Gastroesophageal sphincter (tissue), 4 donors: ENCODE measurements at regions not wholly inside any gene's neighbourhood (a gene's known extent, or its start where the extent isn't known, plus 50 kb on each side); places are given as distances from the start of the nearest gene placed in this dataset.

ENCODE experiments used
- ATAC-seq: fragments of 150-250 bp; one replicate; pipeline ENCODE4 v1.9.1; 2016; ENCODE audit warnings: mild to moderate bottlenecking, moderate library complexity
- H3K27ac ChIP-seq, 4 donors: fragments of 200-600 bp; sonication (generic) in 3 of 4; 1 replicate in 3 of 4; 2 replicates in 1 of 4; pipeline ENCODE4 v1.5.1; 2016 to 2019
- H3K27me3 ChIP-seq: fragments of 200-600 bp; sonication (generic); one replicate; pipeline ENCODE4 v1.5.1; 2019
- H3K36me3 ChIP-seq, 2 donors: fragments of 200-600 bp; sonication (generic); one replicate each; pipeline ENCODE4 v1.5.1; 2019; ENCODE audit warnings: control low read depth in 1 of 2
- H3K4me1 ChIP-seq, 3 donors: fragments of 200-600 bp; sonication (generic); 1 replicate in 2 of 3; 2 replicates in 1 of 3; pipeline ENCODE4 v1.5.1; 2016 to 2019; ENCODE audit warnings: control low read depth in 2 of 3
- H3K4me3 ChIP-seq, 2 donors: fragments of 200-600 bp; sonication (generic); one replicate each; pipeline ENCODE4 v1.5.1; 2019; ENCODE audit warnings: mild to moderate bottlenecking in 1 of 2, moderate library complexity in 1 of 2
- H3K9me3 ChIP-seq, 3 donors: fragments of 200-600 bp; sonication (generic); one replicate each; pipeline ENCODE4 v1.5.1; 2017 to 2019; ENCODE audit warnings: control low read depth in 2 of 3
- EP300 ChIP-seq: sonication (generic); formaldehyde crosslinking; IDR thresholded peaks from one replicate; pipeline ENCODE4 v1.6.1; 2017; ENCODE audit warnings: antibody characterized with exemption, mild to moderate bottlenecking
- POLR2A ChIP-seq, 2 donors: fragments of 450-650 bp; IDR thresholded peaks; one replicate each; pipeline ENCODE4 v1.6.1; 2017; ENCODE audit warnings: antibody characterized with exemption in 2 of 2, mild to moderate bottlenecking in 2 of 2, moderate library complexity in 1 of 2
- POLR2AphosphoS5 ChIP-seq: sonication (generic); formaldehyde crosslinking; IDR thresholded peaks from one replicate; pipeline ENCODE4 v1.6.1; 2017; ENCODE audit warnings: antibody characterized with exemption
- WGBS, 2 donors: methylation state at CpG; one replicate each; pipeline ENCODE4 v1.1.5; 2018; ENCODE audit warnings: low coverage in 1 of 2; 5-methylcytosine and 5-hydroxymethylcytosine counted together
- TF ChIP-seq, protein P1 (sequence below), 4 experiments: fragments of 200-600 bp in 2 of 4; fragments of 450-650 bp in 2 of 4; sonication (generic) in 1 of 4; IDR thresholded peaks; one replicate each; pipeline ENCODE4 v1.5.1; 2017 to 2019; ENCODE audit warnings: antibody characterized with exemption in 4 of 4, mild to moderate bottlenecking in 2 of 4, moderate library complexity in 2 of 4

DNA sequence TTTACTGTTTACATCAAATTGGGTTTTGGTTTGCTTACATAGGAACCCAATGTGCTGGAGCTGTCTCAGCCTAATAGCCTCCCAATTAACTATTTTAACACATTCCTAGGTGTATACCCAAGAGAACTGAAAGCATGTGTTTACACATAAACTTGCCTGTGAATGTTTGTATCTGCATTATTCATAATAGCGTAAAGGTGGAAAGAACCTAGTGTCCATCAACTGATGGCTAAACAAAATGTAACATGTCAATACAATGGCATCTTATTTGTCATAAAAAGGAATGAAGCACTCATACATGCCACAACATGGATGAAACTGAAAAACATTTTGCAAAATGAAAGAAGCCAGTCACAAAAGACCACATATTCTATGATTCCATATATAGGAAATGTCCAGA is 160.6 kb upstream of the EEPD1 start:
- 83 to 100% methylated on average over 1 of the region's 1 CpG for WGBS, 2 donors
- ATAC-seq, result no peak
- H3K27ac ChIP-seq, result no peak overlapping the region
- no peak for TF ChIP-seq POLR2AphosphoS5
- TF ChIP-seq, protein P1, sequence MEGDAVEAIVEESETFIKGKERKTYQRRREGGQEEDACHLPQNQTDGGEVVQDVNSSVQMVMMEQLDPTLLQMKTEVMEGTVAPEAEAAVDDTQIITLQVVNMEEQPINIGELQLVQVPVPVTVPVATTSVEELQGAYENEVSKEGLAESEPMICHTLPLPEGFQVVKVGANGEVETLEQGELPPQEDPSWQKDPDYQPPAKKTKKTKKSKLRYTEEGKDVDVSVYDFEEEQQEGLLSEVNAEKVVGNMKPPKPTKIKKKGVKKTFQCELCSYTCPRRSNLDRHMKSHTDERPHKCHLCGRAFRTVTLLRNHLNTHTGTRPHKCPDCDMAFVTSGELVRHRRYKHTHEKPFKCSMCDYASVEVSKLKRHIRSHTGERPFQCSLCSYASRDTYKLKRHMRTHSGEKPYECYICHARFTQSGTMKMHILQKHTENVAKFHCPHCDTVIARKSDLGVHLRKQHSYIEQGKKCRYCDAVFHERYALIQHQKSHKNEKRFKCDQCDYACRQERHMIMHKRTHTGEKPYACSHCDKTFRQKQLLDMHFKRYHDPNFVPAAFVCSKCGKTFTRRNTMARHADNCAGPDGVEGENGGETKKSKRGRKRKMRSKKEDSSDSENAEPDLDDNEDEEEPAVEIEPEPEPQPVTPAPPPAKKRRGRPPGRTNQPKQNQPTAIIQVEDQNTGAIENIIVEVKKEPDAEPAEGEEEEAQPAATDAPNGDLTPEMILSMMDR (IDR thresholded peaks at IDR 0.05), result no peak
- no peak for TF ChIP-seq EP300
- no peak for TF ChIP-seq POLR2A (IDR thresholded peaks at IDR 0.05)
- no peak overlapping the region for H3K4me3 ChIP-seq
- H3K36me3 ChIP-seq, result no peaks in the 10 kb centered on the region
- no peaks in the 10 kb centered on the region for H3K9me3 ChIP-seq
- no peaks in the 10 kb centered on the region for H3K27me3 ChIP-seq
- peaks cover 0 to 20% (median 11%) of the 10 kb centered on the region in 3 donors for H3K4me1 ChIP-seq

DNA sequence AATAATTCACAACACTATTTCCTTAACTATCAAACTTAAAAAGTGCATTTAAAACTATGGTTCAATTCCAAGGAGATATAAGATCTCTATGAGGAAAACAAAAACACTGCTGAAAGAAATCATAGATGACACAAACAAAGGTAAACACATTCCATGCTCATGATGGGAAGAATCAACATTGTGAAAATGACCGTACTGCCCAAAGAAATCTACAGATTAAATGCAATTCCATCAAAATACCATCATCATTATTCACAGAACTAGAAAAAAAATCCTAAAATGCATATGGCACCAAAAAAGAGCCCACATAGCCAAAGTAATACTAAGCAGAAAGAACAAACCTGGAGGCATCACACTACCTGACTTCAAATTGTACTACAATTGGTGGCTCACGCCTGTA is 159.9 kb upstream of the EEPD1 start:
- ATAC-seq, result no peak
- Histone ChIP-seq H3K27me3 (no peaks in the 10 kb centered on the region), H3K4me1 (peaks cover 0 to 13% (median 10%) of the 10 kb centered on the region in 3 donors), H3K9me3 (no peaks in the 10 kb centered on the region), H3K4me3 (no peak overlapping the region), H3K36me3 (no peaks in the 10 kb centered on the region), H3K27ac (no peak overlapping the region)
- TF ChIP-seq, protein P1 (IDR thresholded peaks at IDR 0.05), result no peak
- TF ChIP-seq EP300 (no peak), POLR2AphosphoS5 (no peak), POLR2A (IDR thresholded peaks at IDR 0.05) (no peak)
- WGBS, 2 donors, result 86 to 100% methylated on average over 1 to 2 of the region's 2 CpGs

DNA sequence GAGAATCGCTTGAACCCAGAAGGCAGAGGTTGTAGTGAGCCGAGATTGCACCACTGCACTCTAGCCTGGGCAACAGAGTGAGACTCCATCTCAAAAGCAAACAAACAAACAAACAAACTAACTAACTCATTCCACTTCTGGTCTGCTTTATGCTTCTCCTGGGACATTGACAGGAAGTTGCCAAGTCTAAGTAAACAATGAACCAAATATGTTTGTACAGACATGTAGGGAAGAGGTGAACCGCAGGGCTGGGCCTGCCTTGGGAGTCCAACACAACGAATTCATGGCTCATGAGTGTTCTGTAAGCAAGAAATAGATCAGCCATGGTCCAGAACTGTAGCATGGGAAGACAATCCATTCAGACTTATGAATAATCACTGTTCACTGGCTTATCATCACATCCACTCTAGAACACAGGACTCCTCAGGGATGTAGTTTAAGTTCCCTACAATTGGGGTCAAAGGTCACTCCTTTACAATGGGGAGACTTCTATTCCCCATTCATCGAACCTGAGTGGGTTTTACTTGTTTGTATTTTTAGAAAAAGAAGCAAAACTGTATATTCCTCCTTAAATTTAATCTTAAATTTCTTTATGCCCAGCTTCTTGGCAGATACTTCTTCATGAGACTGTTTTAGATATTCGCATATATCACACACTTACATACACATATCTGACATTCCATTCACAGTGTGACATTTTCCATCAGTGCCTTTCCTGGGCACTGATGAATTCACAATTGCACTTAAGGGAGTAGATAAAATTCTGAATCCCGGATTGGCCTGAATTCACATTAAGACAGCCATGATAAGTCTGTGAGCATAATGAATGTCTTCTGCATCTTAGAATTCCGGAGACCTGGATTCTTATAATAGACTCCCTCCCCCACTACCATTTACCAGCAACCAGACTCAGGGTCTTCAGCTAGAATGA is 159.1 kb upstream of the EEPD1 start:
- no peak for ATAC-seq
- no peaks in the 10 kb centered on the region for H3K9me3 ChIP-seq
- H3K4me3 ChIP-seq, result no peak overlapping the region
- H3K27me3 ChIP-seq, result no peaks in the 10 kb centered on the region
- H3K4me1 ChIP-seq, result peaks cover 0 to 5% (median 2%) of the 10 kb centered on the region in 3 donors
- no peaks in the 10 kb centered on the region for H3K36me3 ChIP-seq
- TF ChIP-seq, protein P1 (IDR thresholded peaks at IDR 0.05), result no peak
- no peak for TF ChIP-seq EP300
- no peak for TF ChIP-seq POLR2A (IDR thresholded peaks at IDR 0.05)
- no peak for TF ChIP-seq POLR2AphosphoS5
- no peak overlapping the region for H3K27ac ChIP-seq
- WGBS, 2 donors, result 69 to 73% methylated on average over 6 to 8 of the region's 8 CpGs

DNA sequence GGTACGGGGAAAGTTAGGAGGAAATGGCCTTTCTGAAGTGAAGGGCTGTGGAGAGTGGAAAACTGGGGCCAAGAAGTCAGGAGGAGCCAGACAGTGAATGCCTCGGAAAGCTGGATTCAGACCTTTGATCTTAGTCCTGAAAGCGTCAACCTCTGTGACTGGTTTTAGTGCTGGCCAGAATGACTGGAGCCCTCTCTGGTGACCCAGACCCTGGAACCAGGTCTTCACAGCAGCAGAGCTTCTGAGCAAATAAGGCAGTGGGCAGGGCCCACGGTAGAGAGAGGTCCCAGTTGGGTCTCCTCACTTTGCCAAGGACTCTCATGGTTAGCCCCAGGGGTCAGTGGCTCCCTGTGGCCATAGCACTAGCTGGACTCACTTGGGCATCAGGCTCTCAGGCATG is 157.7 kb upstream of the EEPD1 start:
- no peak overlapping the region for H3K4me3 ChIP-seq
- no peak for TF ChIP-seq POLR2A (IDR thresholded peaks at IDR 0.05)
- TF ChIP-seq EP300, result no peak
- no peak for TF ChIP-seq POLR2AphosphoS5
- TF ChIP-seq, protein P1 (IDR thresholded peaks at IDR 0.05), result no peak
- ATAC-seq, result no peak
- no peak overlapping the region for H3K27ac ChIP-seq
- no peaks in the 10 kb centered on the region for H3K36me3 ChIP-seq
- no peaks in the 10 kb centered on the region for H3K9me3 ChIP-seq
- WGBS, 2 donors, result 85 to 89% methylated on average over 3 to 4 of the region's 4 CpGs
- H3K4me1 ChIP-seq, result no peaks in the 10 kb centered on the region
- no peaks in the 10 kb centered on the region for H3K27me3 ChIP-seq

DNA sequence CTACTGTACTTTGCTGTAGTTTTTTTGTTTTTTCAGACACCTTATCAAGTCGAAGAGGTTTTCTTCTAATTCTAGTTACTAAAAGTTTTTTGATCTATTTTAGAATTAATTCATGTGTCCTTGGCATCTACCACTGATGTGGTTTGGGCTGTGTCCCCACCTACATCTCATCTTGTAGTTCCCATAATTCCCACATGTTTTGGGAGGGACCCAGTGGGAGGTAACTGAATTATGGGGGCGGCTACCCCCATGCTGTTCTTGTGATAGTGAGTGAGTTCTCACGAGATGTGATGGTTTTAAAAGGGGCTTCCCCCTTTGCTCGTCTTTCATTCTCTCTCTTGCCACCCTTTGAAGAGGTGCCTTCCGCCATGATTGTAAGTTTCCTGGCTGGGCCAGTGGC is 154.6 kb upstream of the EEPD1 start:
- ATAC-seq, result no peak
- no peaks in the 10 kb centered on the region for H3K27me3 ChIP-seq
- no peaks in the 10 kb centered on the region for H3K9me3 ChIP-seq
- no peak overlapping the region for H3K27ac ChIP-seq
- WGBS, 2 donors, result 93% methylated on average over 1 to 4 of the region's 5 CpGs
- H3K4me1 ChIP-seq, result no peaks in the 10 kb centered on the region
- H3K36me3 ChIP-seq, result no peaks in the 10 kb centered on the region
- no peak overlapping the region for H3K4me3 ChIP-seq
- TF ChIP-seq, protein P1 (IDR thresholded peaks at IDR 0.05), result no peak
- TF ChIP-seq POLR2AphosphoS5 (no peak), EP300 (no peak), POLR2A (IDR thresholded peaks at IDR 0.05) (no peak)
